ENCODE measurements at regions not wholly inside any gene's neighbourhood (a gene's known extent, or its start where the extent isn't known, plus 50 kb on each side); places are given as distances from the start of the nearest gene placed in this dataset.

GRCh38 chr7:28323833-28324232 lies 88.5 kb upstream of the CREB5 start:
- TF ChIP-seq CTCF (optimal IDR thresholded peaks at IDR 0.05 in 1 of 3, IDR thresholded peaks at IDR 0.05 in 1 of 3, conservative IDR thresholded peaks at IDR 0.05 in 1 of 3; ENCODE audit: extremely low read depth in 1 of 3, insufficient read depth in 2 of 3, low read length in 3 of 3) (no peak), EZH2 (IDR thresholded peaks at IDR 0.05; ENCODE audit: low read length) (no peak)

Data from keratinocyte (primary cell).